ENCODE measurements at regions not wholly inside any gene's neighbourhood (a gene's known extent, or its start where the extent isn't known, plus 50 kb on each side); places are given as distances from the start of the nearest gene placed in this dataset.

- no peaks in the 10 kb centered on the region for H3K9me3 ChIP-seq (replicated peaks; ENCODE audit: control insufficient read depth, insufficient read depth, low read depth, low read length)
- H3K36me3 ChIP-seq (ENCODE audit: control insufficient read depth, insufficient read depth, low read length), result no peaks in the 10 kb centered on the region
- in situ Hi-C loops (cut with MboI) (no loop called here), intact Hi-C loops (cut with micrococcal nuclease) (no loop called here)
- no peak overlapping the region for H3K9ac ChIP-seq (ENCODE audit: insufficient read depth in 1 of 2, low read depth in 2 of 2, low read length in 2 of 2)
- H3K9me1 ChIP-seq (ENCODE audit: control insufficient read depth, insufficient read depth, low read length), result no peaks in the 10 kb centered on the region
- no peak overlapping the region for H3K4me3 ChIP-seq
- WGBS (ENCODE audit: insufficient coverage, low coverage, missing lambda C conversion rate), result 0% methylated on average over 1 of the region's 1 CpG
- no peak overlapping the region for H3K4me2 ChIP-seq (ENCODE audit: insufficient read depth, low read length)
- H4K20me1 ChIP-seq (replicated peaks; ENCODE audit: control insufficient read depth, insufficient read depth, low read length), result no peaks in the 10 kb centered on the region
- no peak overlapping the region for H2AFZ ChIP-seq (ENCODE audit: low read depth, low read length)
- H3K79me2 ChIP-seq (ENCODE audit: control insufficient read depth, insufficient read depth, low read length), result no peaks in the 10 kb centered on the region
- H3K27ac ChIP-seq (ENCODE audit: extremely low read depth, low read depth, low read length), result no peak overlapping the region
- no peaks in the 10 kb centered on the region for H3K4me1 ChIP-seq (replicated peaks in 1 of 2; ENCODE audit: control insufficient read depth in 2 of 2, insufficient read depth in 2 of 2, low read length in 2 of 2)
- no peak for FAIRE-seq
- no peak for ATAC-seq
- TF ChIP-seq E2F3 (CRISPR knock-in tag; IDR thresholded peaks at IDR 0.05), result no peak
- no peak for TF ChIP-seq SMAD3 (CRISPR knock-in tag; conservative IDR thresholded peaks at IDR 0.05)
- no peak for TF ChIP-seq TRIM24 (IDR thresholded peaks at IDR 0.05)
- TF ChIP-seq CREB5 (CRISPR knock-in tag; IDR thresholded peaks at IDR 0.05), result no peak
- TF ChIP-seq RERE (CRISPR knock-in tag; IDR thresholded peaks at IDR 0.05; ENCODE audit: borderline replicate concordance), result no peak
- TF ChIP-seq SMARCA5 (IDR thresholded peaks at IDR 0.05), result no peak
- TF ChIP-seq IRF9 (tag; IDR thresholded peaks at IDR 0.05), result no peak
- no peak for TF ChIP-seq NR4A1 (CRISPR knock-in tag; IDR thresholded peaks at IDR 0.05)
- no peak for TF ChIP-seq NR4A1 (tag; IDR thresholded peaks at IDR 0.05)
- TF ChIP-seq MEIS2 (IDR thresholded peaks at IDR 0.05; ENCODE audit: partially characterized antibody), result no peak
- no peak for TF ChIP-seq NR2C1 (IDR thresholded peaks at IDR 0.05)
- no peak for TF ChIP-seq NR2C1 (tag; IDR thresholded peaks at IDR 0.05)
- no peak for TF ChIP-seq PBX2 (CRISPR knock-in tag; IDR thresholded peaks at IDR 0.05; ENCODE audit: low read depth)
- TF ChIP-seq PBX2 (tag; conservative IDR thresholded peaks at IDR 0.05; ENCODE audit: low read depth), result no peak
- no peak for TF ChIP-seq MECOM (CRISPR knock-in tag; IDR thresholded peaks at IDR 0.05)
- TF ChIP-seq ZNF780A (CRISPR knock-in tag; IDR thresholded peaks at IDR 0.05), result no peak
- no TSS peak for BruUV-seq (replicated peaks)
- ChIA-PET CTCF (ENCODE audit: low intra/inter-chr PET ratio) (no interaction called here), POLR2A (no interaction called here)
- DNase-seq (ENCODE audit: extremely low read depth in 1 of 4, low spot score in 3 of 4), result no peak
- no peaks in the 10 kb centered on the region for H3K27me3 ChIP-seq (ENCODE audit: control insufficient read depth in 2 of 2, insufficient read depth in 2 of 2, low read length in 2 of 2)
Measured at GRCh38 chr18:56252456-56252855, 385.9 kb downstream of the TXNL1 start.
